ENCODE measurements at regions not wholly inside any gene's neighbourhood (a gene's known extent, or its start where the extent isn't known, plus 50 kb on each side); places are given as distances from the start of the nearest gene placed in this dataset.

DNA sequence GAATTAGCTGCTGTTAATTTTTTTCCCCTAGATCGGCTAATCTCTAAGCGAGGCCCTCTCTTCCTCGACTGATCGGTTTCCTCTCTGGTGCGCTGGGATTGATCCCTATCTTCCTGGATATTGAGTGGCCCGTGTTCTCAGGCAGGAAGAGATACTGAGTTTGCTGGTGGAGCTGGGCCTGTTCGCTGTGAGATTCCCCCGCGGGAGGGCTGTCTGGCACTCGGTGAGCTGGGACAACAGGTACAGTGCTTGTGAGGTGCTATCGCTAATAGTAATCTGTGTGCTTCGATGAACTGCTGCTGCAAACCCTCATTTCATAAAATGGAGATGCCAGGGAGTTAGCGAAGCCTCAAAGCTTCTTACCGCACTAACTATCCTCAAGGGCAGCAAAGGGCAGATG lies 310.3 kb downstream of the NXPE2 start (continued):
- TF ChIP-seq ZBTB40 (IDR thresholded peaks at IDR 0.05; ENCODE audit: borderline replicate concordance) = no peak
- TF ChIP-seq PML (IDR thresholded peaks at IDR 0.05; ENCODE audit: low read length) = no peak
- no peak for TF ChIP-seq BHLHE40 (IDR thresholded peaks at IDR 0.05; ENCODE audit: borderline replicate concordance in 1 of 2, low read depth in 2 of 2, low read length in 1 of 2)
- TF ChIP-seq, protein P1, sequence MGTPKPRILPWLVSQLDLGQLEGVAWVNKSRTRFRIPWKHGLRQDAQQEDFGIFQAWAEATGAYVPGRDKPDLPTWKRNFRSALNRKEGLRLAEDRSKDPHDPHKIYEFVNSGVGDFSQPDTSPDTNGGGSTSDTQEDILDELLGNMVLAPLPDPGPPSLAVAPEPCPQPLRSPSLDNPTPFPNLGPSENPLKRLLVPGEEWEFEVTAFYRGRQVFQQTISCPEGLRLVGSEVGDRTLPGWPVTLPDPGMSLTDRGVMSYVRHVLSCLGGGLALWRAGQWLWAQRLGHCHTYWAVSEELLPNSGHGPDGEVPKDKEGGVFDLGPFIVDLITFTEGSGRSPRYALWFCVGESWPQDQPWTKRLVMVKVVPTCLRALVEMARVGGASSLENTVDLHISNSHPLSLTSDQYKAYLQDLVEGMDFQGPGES (IDR thresholded peaks at IDR 0.05) = no peak
- no peak for TF ChIP-seq MYC (IDR thresholded peaks at IDR 0.05; ENCODE audit: insufficient read depth, insufficient read length, insufficient replicate concordance, low read length, severe bottlenecking)
- TF ChIP-seq MTA2 (IDR thresholded peaks at IDR 0.05; ENCODE audit: low read depth) = no peak
- no peak for TF ChIP-seq ZNF274 (IDR thresholded peaks at IDR 0.05; ENCODE audit: insufficient read depth, insufficient read length)
- no peak for TF ChIP-seq TARDBP (IDR thresholded peaks at IDR 0.05; ENCODE audit: borderline replicate concordance)
- no peak for TF ChIP-seq PKNOX1 (IDR thresholded peaks at IDR 0.05)

Data from GM12878 (cell line).